ENCODE measurements at regions not wholly inside any gene's neighbourhood (a gene's known extent, or its start where the extent isn't known, plus 50 kb on each side); places are given as distances from the start of the nearest gene placed in this dataset.

- TF ChIP-seq CTCF (IDR thresholded peaks at IDR 0.05; ENCODE audit: borderline replicate concordance, extremely low read depth, low read length, poor library complexity, severe bottlenecking) (no peak), EZH2 (IDR thresholded peaks at IDR 0.05; ENCODE audit: borderline replicate concordance, low read depth, low read length, severe bottlenecking) (no peak)
Measured at GRCh38 chr5:136810261-136810801, 445.0 kb upstream of the TRPC7 start.

Measured in DND-41 (cell line).